ENCODE measurements at regions not wholly inside any gene's neighbourhood (a gene's known extent, or its start where the extent isn't known, plus 50 kb on each side); places are given as distances from the start of the nearest gene placed in this dataset.

DNA sequence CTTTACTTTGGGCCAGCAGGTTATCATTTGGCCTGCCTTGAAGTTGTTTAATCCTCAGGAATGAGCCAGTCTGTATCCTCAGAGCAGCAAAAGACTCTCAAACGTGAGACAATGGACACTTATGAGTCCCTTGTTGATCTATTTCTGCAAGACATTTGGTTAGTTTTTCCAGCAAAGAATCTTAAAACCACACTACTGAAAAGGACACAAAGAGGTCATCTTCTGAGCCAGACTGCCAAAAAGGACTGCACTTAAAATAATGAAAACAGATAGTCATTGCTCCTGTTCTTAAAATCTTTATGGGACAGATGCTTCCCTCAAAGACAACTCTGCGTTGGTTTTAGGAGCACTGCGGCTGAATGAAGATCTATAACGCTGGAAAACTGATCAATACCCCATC, 205.7 kb upstream of the PSMD7 start:
- TF ChIP-seq MXI1 (IDR thresholded peaks at IDR 0.05; ENCODE audit: borderline replicate concordance, low read depth, low read length): no peak
- TF ChIP-seq CEBPB (IDR thresholded peaks at IDR 0.05; ENCODE audit: low read depth, low read length): no peak
- TF ChIP-seq FOS (IDR thresholded peaks at IDR 0.05; ENCODE audit: low read depth, low read length): no peak
- TF ChIP-seq, protein P1, sequence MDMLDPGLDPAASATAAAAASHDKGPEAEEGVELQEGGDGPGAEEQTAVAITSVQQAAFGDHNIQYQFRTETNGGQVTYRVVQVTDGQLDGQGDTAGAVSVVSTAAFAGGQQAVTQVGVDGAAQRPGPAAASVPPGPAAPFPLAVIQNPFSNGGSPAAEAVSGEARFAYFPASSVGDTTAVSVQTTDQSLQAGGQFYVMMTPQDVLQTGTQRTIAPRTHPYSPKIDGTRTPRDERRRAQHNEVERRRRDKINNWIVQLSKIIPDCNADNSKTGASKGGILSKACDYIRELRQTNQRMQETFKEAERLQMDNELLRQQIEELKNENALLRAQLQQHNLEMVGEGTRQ (IDR thresholded peaks at IDR 0.05; ENCODE audit: low read depth, low read length): no peak
- TF ChIP-seq MAFK (IDR thresholded peaks at IDR 0.05; ENCODE audit: low read depth, low read length): no peak
- no peak overlapping the region for H3K14ac ChIP-seq (replicated peaks; ENCODE audit: low read depth, low read length)
- no peak overlapping the region for H2BK5ac ChIP-seq (ENCODE audit: low read depth, low read length, poor library complexity, severe bottlenecking)
- no peaks in the 10 kb centered on the region for H3K36me3 ChIP-seq (ENCODE audit: control insufficient read depth, insufficient read depth, low read length)
- BruUV-seq (replicated peaks): no TSS peak
- H3K4me3 ChIP-seq (ENCODE audit: insufficient read depth, low read depth, low read length): no peak overlapping the region
- no peak overlapping the region for H2BK20ac ChIP-seq (ENCODE audit: low read depth, low read length)
- intact Hi-C loops (cut with micrococcal nuclease): no loop called here
- in situ Hi-C loops (cut with MboI; ENCODE audit: low sequenced_read_pairs): no loop called here
- no peak overlapping the region for H3K27ac ChIP-seq (ENCODE audit: insufficient read depth, low read length)
- H3K4me1 ChIP-seq (ENCODE audit: control insufficient read depth, insufficient read depth, low read length): no peaks in the 10 kb centered on the region
- ATAC-seq (ENCODE audit: low read depth) (no peak), DNase-seq (no peak)
- no peaks in the 10 kb centered on the region for H3K9me1 ChIP-seq (ENCODE audit: insufficient read depth, low read length)
- H3K9me3 ChIP-seq (ENCODE audit: control insufficient read depth, insufficient read depth, low read length): no peaks in the 10 kb centered on the region; the same call in 1 of the 2 replicates
- H3K27me3 ChIP-seq (ENCODE audit: control insufficient read depth, insufficient read depth, low read length): no peaks in the 10 kb centered on the region
- H3K18ac ChIP-seq (ENCODE audit: low read depth, low read length): no peak overlapping the region
- H4K5ac ChIP-seq (ENCODE audit: low read depth, low read length): no peak overlapping the region
- H3K23ac ChIP-seq (ENCODE audit: low read depth, low read length): no peak overlapping the region
- H3K79me1 ChIP-seq (ENCODE audit: low read depth in 1 of 2, low read length in 2 of 2): no peaks in the 10 kb centered on the region
- dilution Hi-C loops (cut with HindIII; ENCODE audit: low sequenced_read_pairs, unreplicated experiment): no loop called here
- H3K56ac ChIP-seq (ENCODE audit: extremely low read depth, insufficient read depth, low read length): no peak overlapping the region
- no peak overlapping the region for H3K4me2 ChIP-seq (ENCODE audit: low read depth, low read length)
- CTCF ChIA-PET: no interaction called here
- no peak overlapping the region for H4K8ac ChIP-seq (ENCODE audit: low read depth in 2 of 2, low read length in 2 of 2)
- no peak overlapping the region for H2AK9ac ChIP-seq (replicated peaks; ENCODE audit: low read depth, low read length, poor library complexity)
- no peak overlapping the region for H2AFZ ChIP-seq (replicated peaks; ENCODE audit: low read length, poor library complexity)
- 0% methylated on average over 1 of the region's 4 CpGs; no CpG with 5 or more reads in 1 of the 2 experiments for WGBS, 2 experiments (ENCODE audit: extremely low coverage in 2 of 2, insufficient read length in 1 of 2)
- POLR2A ChIA-PET (ENCODE audit: unreplicated experiment): no interaction called here
- no peak overlapping the region for H2BK120ac ChIP-seq (ENCODE audit: low read depth, low read length)
- H2AK5ac ChIP-seq (ENCODE audit: low read depth, low read length): no peak overlapping the region
- H2BK15ac ChIP-seq (ENCODE audit: low read depth, low read length): no peak overlapping the region
- no peak overlapping the region for H3K4ac ChIP-seq (ENCODE audit: low read depth, low read length)
- H4K20me1 ChIP-seq (ENCODE audit: insufficient read depth, low read length): no peaks in the 10 kb centered on the region
- no peak overlapping the region for H4K91ac ChIP-seq (ENCODE audit: insufficient read depth, low read depth, low read length)
- H3K9ac ChIP-seq (ENCODE audit: low read depth, low read length): no peak overlapping the region
